ENCODE measurements at regions not wholly inside any gene's neighbourhood (a gene's known extent, or its start where the extent isn't known, plus 50 kb on each side); places are given as distances from the start of the nearest gene placed in this dataset.

GRCh38 chr16:8286348-8286747, 304.0 kb downstream of the TMEM114 start:
- H3K4me3 Mint-ChIP-seq (ENCODE audit: unreplicated experiment), result no peak overlapping the region
- Histone ChIP-seq H3K27me3 (replicated peaks; ENCODE audit: control insufficient read depth, insufficient read depth, low read length) (no peaks in the 10 kb centered on the region), H3K36me3 (ENCODE audit: control insufficient read depth, insufficient read depth, low read length) (no peaks in the 10 kb centered on the region), H3K4me1 (no peaks in the 10 kb centered on the region), H3K4me3 (ENCODE audit: low read depth, low read length) (no peak overlapping the region), H3K9me3 (no peaks in the 10 kb centered on the region)
- peaks cover 5% of the 10 kb centered on the region for H3K36me3 Mint-ChIP-seq (ENCODE audit: insufficient read depth, unreplicated experiment)
- POLR2A ChIA-PET, result no interaction called here
- CTCF ChIA-PET, result no interaction called here
- no peak for DNase-seq
- no peak overlapping the region for H3K27ac Mint-ChIP-seq (ENCODE audit: unreplicated experiment)
- H3K9me3 Mint-ChIP-seq (ENCODE audit: unreplicated experiment), result no peaks in the 10 kb centered on the region
- TF ChIP-seq, protein P1, sequence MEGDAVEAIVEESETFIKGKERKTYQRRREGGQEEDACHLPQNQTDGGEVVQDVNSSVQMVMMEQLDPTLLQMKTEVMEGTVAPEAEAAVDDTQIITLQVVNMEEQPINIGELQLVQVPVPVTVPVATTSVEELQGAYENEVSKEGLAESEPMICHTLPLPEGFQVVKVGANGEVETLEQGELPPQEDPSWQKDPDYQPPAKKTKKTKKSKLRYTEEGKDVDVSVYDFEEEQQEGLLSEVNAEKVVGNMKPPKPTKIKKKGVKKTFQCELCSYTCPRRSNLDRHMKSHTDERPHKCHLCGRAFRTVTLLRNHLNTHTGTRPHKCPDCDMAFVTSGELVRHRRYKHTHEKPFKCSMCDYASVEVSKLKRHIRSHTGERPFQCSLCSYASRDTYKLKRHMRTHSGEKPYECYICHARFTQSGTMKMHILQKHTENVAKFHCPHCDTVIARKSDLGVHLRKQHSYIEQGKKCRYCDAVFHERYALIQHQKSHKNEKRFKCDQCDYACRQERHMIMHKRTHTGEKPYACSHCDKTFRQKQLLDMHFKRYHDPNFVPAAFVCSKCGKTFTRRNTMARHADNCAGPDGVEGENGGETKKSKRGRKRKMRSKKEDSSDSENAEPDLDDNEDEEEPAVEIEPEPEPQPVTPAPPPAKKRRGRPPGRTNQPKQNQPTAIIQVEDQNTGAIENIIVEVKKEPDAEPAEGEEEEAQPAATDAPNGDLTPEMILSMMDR (IDR thresholded peaks at IDR 0.05; ENCODE audit: insufficient read depth in 1 of 2, low read depth in 1 of 2, low read length in 1 of 2, severe bottlenecking in 1 of 2, unreplicated experiment in 1 of 2), result no peak
- intact Hi-C loops (cut with micrococcal nuclease; ENCODE audit: unreplicated experiment), result no loop called here
- H3K4me1 Mint-ChIP-seq (ENCODE audit: low read depth, unreplicated experiment), result no peaks in the 10 kb centered on the region
- BruUV-seq (replicated peaks), result no TSS peak
- peaks cover 8% of the 10 kb centered on the region for H3K27me3 Mint-ChIP-seq (ENCODE audit: insufficient read depth, unreplicated experiment)

DNA sequence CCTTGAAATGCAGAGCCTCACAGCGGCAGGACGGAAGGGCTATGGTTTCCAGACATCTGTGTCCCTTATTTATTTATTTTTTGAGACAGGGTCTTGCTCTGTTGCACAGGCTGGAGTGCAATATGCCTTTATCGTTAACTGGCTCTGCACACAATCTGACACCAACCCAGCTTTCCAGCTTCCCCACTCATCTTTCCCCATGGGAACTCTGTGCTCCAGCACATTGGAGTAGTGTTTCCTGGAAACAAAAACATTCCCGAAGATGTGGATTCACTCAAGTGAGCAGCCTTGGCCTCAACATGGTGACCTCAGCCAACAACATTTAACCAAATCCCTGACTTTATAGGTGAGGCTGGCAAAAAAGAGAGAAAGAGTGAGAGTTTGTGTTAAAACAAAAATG, 307.1 kb downstream of the TMEM114 start:
- TF ChIP-seq, protein P1 (IDR thresholded peaks at IDR 0.05; ENCODE audit: insufficient read depth in 1 of 2, low read depth in 1 of 2, low read length in 1 of 2, severe bottlenecking in 1 of 2, unreplicated experiment in 1 of 2), result no peak
- POLR2A ChIA-PET, result no interaction called here
- DNase-seq, result no peak
- Mint-ChIP-seq H3K27ac (ENCODE audit: unreplicated experiment) (no peak overlapping the region), H3K27me3 (ENCODE audit: insufficient read depth, unreplicated experiment) (peaks cover 8% of the 10 kb centered on the region), H3K4me1 (ENCODE audit: low read depth, unreplicated experiment) (no peaks in the 10 kb centered on the region), H3K9me3 (ENCODE audit: unreplicated experiment) (no peaks in the 10 kb centered on the region), H3K4me3 (ENCODE audit: unreplicated experiment) (no peak overlapping the region), H3K36me3 (ENCODE audit: insufficient read depth, unreplicated experiment) (peaks cover 5% of the 10 kb centered on the region)
- intact Hi-C loops (cut with micrococcal nuclease; ENCODE audit: unreplicated experiment), result no loop called here
- H3K27me3 ChIP-seq (replicated peaks; ENCODE audit: control insufficient read depth, insufficient read depth, low read length), result no peaks in the 10 kb centered on the region
- BruUV-seq (replicated peaks), result no TSS peak
- no peaks in the 10 kb centered on the region for H3K9me3 ChIP-seq
- no peaks in the 10 kb centered on the region for H3K4me1 ChIP-seq
- CTCF ChIA-PET, result no interaction called here
- H3K4me3 ChIP-seq (ENCODE audit: low read depth, low read length), result no peak overlapping the region
- H3K36me3 ChIP-seq (ENCODE audit: control insufficient read depth, insufficient read depth, low read length), result no peaks in the 10 kb centered on the region

GRCh38 chr16:8278031-8278580, 312.2 kb downstream of the TMEM114 start:
- no peak for DNase-seq
- intact Hi-C loops (cut with micrococcal nuclease; ENCODE audit: unreplicated experiment), result no loop called here
- Histone ChIP-seq H3K4me3 (ENCODE audit: low read depth, low read length) (no peak overlapping the region), H3K9me3 (no peaks in the 10 kb centered on the region), H3K27me3 (replicated peaks; ENCODE audit: control insufficient read depth, insufficient read depth, low read length) (no peaks in the 10 kb centered on the region), H3K36me3 (ENCODE audit: control insufficient read depth, insufficient read depth, low read length) (no peaks in the 10 kb centered on the region), H3K4me1 (no peaks in the 10 kb centered on the region)
- peaks cover 11% of the 10 kb centered on the region for H3K27me3 Mint-ChIP-seq (ENCODE audit: insufficient read depth, unreplicated experiment)
- H3K36me3 Mint-ChIP-seq (ENCODE audit: insufficient read depth, unreplicated experiment), result peaks cover 4% of the 10 kb centered on the region
- H3K27ac Mint-ChIP-seq (ENCODE audit: unreplicated experiment), result no peak overlapping the region
- POLR2A ChIA-PET, result no interaction called here
- H3K9me3 Mint-ChIP-seq (ENCODE audit: unreplicated experiment), result no peaks in the 10 kb centered on the region
- H3K4me3 Mint-ChIP-seq (ENCODE audit: unreplicated experiment), result no peak overlapping the region
- TF ChIP-seq, protein P1 (IDR thresholded peaks at IDR 0.05; ENCODE audit: insufficient read depth in 1 of 2, low read depth in 1 of 2, low read length in 1 of 2, severe bottlenecking in 1 of 2, unreplicated experiment in 1 of 2), result no peak
- H3K4me1 Mint-ChIP-seq (ENCODE audit: low read depth, unreplicated experiment), result no peaks in the 10 kb centered on the region
- no TSS peak for BruUV-seq (replicated peaks)
- CTCF ChIA-PET, result no interaction called here

Data from Caco-2 (cell line).